Kasumi-1 (cell line): ENCODE measurements at regions not wholly inside any gene's neighbourhood (a gene's known extent, or its start where the extent isn't known, plus 50 kb on each side); places are given as distances from the start of the nearest gene placed in this dataset.

Experiments used
- DNase-seq, 2 experiments: peaks; one replicate each; lab custom pipeline; 2025; lab: John Stamatoyannopoulos, UW

GRCh38 chr5:35478856-35479682, 138.6 kb upstream of the SPEF2 start:
- DNase-seq = peak; percentile 36 to 44

GRCh38 chr5:35477911-35478310, 139.8 kb upstream of the SPEF2 start:
- DNase-seq = no peak

- DNase-seq = no peak
Measured at GRCh38 chr5:35477321-35477720, 140.3 kb upstream of the SPEF2 start.

- no peak for DNase-seq
Measured at GRCh38 chr5:35476797-35477196, 140.9 kb upstream of the SPEF2 start.

- DNase-seq = peak; percentile 73 to 74
Measured at GRCh38 chr5:35476036-35476435, 141.6 kb upstream of the SPEF2 start.

- DNase-seq = no peak
Measured at GRCh38 chr5:35473589-35473988, 144.1 kb upstream of the SPEF2 start.

- DNase-seq = no peak
Measured at GRCh38 chr5:35470866-35471265, 146.8 kb upstream of the SPEF2 start.

- DNase-seq = no peak
Measured at GRCh38 chr5:35468811-35469210, 148.9 kb upstream of the SPEF2 start.

- no peak for DNase-seq
Measured at GRCh38 chr5:35466746-35467145, 150.9 kb upstream of the SPEF2 start.

GRCh38 chr5:35464757-35465156, 152.9 kb upstream of the SPEF2 start:
- DNase-seq = no peak

- no peak for DNase-seq
Measured at GRCh38 chr5:35461530-35461929, 156.1 kb upstream of the SPEF2 start.

GRCh38 chr5:35458824-35459207, 158.8 kb upstream of the SPEF2 start:
- DNase-seq = no peak

GRCh38 chr5:35457912-35458823, 159.5 kb upstream of the SPEF2 start:
- no peak for DNase-seq

GRCh38 chr5:35456506-35456905, 161.2 kb upstream of the SPEF2 start:
- no peak for DNase-seq

- DNase-seq = no peak
Measured at GRCh38 chr5:35454011-35454525, 163.6 kb upstream of the SPEF2 start.

GRCh38 chr5:35443803-35444595, 173.7 kb upstream of the SPEF2 start:
- DNase-seq = no peak

GRCh38 chr5:35442885-35443639, 174.6 kb upstream of the SPEF2 start:
- no peak for DNase-seq

GRCh38 chr5:35440409-35440808, 177.3 kb upstream of the SPEF2 start:
- no peak for DNase-seq

GRCh38 chr5:35438786-35439185, 178.9 kb upstream of the SPEF2 start:
- DNase-seq = peak in 1 of 2 experiments; percentile 9

- peak; percentile 32 to 39 for DNase-seq
Measured at GRCh38 chr5:35438288-35438687, 179.4 kb upstream of the SPEF2 start.

GRCh38 chr5:35436400-35437057, 181.1 kb upstream of the SPEF2 start:
- DNase-seq = peak; percentile 70 to 72
